Embryonic facial prominence (tissue), 1 donor: ENCODE measurements at regions not wholly inside any gene's neighbourhood (a gene's known extent, or its start where the extent isn't known, plus 50 kb on each side); places are given as distances from the start of the nearest gene placed in this dataset.

ENCODE experiments used
- DNase-seq: peaks from one replicate; pipeline ENCODE4 v3.0.0-alpha.2; 2016; ENCODE audit errors: extremely low spot score

DNA sequence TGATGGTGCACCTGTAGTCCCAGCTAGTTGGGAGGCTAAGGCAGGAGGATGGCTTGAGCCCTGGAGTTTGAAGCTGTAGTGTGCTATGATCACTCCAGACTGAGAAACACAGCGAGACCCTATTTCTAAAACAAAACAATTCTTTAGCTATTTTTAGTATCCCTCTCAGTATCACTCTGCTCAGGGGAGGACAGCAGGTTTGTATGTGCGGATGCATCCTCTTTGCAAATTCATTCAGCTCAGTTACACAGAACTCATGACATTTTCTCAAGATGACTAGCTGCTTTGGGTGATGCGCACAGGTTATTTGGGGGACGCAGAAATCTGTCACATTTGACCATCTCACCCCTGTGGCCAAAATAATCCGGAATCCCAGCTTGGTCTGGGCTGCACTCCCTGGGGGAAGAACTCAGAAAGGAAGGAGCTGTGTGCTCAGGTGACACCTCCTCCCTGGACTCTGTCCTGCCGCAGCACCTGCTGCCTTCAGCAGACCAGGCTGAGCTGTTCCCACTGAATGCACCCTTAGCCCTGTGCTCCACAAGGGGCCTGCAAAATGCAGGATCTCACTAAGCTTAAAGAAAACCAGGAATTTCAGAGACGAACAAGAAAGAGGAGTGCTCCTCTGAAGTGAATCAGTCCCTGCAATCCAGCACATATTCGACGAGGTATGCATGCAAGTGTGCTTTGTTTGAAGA, 89.5 kb upstream of the PGBD5 start:
- no peak for DNase-seq

- DNase-seq = no peak
Measured at GRCh38 chr1:230510496-230510895, 84.4 kb upstream of the PGBD5 start.

GRCh38 chr1:230509281-230509977, 83.3 kb upstream of the PGBD5 start:
- DNase-seq = no peak

DNA sequence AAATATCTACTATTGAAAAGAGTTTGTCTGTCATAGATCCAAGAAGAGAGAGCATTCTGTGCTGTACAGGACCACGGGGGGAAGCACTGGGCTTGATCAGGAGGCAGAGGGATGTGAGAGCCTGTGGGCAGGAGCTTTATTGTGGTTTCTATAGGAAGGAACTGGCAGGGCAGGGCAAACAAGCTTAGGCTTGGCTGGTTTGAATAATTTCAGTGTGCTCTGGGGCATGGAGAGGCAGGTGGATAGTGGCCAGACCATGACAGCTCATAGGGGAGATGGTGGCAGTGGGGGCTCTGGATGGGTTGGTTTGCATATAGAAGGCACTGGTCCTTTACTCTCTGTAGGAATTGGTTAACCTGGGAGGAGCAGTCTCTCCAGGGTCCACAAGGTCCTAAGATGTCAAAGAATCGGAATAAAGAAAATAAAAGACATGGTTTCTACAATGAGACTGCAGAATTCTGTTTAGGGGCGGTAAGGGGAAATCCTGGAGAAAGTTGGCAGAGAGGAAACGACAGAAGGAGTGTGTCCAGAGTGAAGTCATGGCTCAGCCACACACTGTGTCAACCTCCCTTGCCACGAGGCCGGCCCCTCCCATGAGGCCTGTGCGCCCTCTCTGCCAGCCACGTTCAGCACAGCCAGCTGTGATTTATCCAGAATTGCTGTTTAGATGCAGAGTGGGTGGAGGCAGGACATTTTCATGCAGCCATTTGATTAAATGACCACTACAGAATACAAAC, 81.7 kb upstream of the PGBD5 start:
- no peak for DNase-seq

GRCh38 chr1:230507236-230507635, 81.1 kb upstream of the PGBD5 start:
- no peak for DNase-seq

DNA sequence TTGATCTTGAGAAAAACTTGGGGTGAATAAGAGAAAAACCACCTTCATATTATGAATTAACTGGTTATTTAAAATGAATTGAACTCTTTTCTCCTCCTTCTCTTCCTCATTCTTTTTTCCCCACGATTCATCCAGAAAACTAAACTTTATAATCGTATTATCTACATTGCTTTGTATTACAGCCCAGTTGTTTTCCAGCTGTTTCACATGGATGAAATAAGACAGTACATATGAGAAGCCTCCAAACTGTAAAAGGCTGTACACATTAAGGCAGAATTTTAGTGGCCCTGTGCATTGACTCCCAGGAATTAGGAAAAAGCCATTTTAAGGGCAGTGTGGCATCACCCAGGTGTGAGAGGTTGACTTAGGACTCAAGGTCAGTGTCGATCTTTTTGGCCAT, 80.3 kb upstream of the PGBD5 start:
- no peak for DNase-seq

DNA sequence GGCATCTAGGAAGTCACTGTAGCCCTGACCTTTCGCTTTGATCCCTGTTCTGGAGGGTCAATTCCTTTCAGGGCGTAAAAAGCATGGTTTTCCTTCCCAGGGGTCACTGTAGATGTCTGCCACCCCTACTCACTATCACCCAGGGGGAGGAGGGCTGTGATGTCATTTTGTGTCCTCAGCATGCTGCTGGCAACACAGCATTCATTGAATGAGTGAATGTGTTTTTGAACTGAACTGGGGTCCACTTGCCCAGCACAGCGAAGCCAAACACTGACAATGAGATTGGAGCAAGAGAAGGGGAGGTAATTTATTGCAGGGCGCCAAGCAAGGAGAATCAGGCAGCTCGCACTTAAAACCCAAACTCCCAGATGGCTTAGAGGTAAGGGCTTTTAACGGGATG, 78.2 kb upstream of the PGBD5 start:
- no peak for DNase-seq

DNA sequence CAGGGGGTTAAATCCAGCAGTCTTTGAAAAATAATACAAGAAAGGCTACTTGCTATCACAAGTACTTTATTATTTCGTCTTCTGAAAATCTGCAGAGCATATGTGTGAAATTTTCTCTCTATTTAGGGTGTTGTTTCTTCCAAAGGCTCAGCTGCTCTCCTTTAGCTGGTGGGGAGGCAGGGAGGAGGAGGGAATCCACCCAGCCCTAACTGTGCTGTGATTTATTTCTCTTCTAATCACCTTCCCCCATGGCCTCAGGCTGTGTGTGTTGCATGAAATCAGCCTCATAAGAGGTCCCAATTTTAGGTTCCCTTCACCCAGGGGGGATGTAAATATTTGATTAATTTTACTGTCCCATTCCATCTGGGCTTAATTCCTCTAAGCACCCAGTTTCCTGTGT, 77.6 kb upstream of the PGBD5 start:
- no peak for DNase-seq

- DNase-seq = no peak
Measured at GRCh38 chr1:230502996-230503395, 76.9 kb upstream of the PGBD5 start.

- no peak for DNase-seq
Measured at GRCh38 chr1:230502306-230502705, 76.2 kb upstream of the PGBD5 start.

- peak; percentile 15 for DNase-seq
Measured at GRCh38 chr1:230501849-230502248, 75.7 kb upstream of the PGBD5 start.

DNA sequence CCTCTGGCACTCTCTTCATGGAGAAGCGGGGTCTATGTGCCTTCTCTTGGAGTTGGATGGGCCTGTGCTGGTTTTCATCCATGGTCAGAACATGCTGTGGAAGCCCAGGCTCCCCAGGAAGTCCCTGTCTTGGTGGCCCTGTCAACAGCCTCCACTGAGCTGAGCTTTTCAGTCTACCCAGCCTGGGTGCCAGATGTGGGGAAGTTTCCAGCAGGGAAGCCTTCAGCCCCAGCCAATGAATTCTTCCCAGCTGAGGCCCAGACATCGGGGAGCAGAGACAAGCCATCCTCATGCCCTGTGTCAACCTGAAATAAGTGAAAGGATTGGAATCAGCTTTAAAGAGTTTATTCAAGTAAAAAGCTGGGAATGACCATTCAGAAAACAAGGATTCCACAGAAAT, 75.1 kb upstream of the PGBD5 start:
- DNase-seq = no peak

DNA sequence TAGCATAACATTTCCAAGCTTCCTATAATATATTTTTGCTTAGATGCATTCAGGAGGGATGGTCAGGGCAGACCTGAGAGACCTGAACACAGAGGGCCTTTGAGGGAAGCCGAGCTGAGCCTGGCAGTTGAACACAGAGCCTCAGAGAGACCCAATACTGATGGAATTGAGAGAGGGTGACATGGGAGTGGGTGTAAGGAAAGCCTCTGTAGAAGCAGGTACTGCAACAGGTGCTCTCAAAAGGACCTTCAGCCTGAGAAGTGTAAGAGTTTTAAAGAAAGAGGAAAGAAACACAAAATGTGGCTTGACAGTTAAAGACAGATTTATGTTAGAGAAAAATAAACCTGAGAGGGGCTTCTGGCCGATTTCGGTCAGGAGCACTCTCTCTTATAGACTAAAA, 73.9 kb upstream of the PGBD5 start:
- DNase-seq = no peak

GRCh38 chr1:230499496-230499895, 73.4 kb upstream of the PGBD5 start:
- DNase-seq = no peak

GRCh38 chr1:230498704-230499103, 72.6 kb upstream of the PGBD5 start:
- DNase-seq = no peak

- DNase-seq = no peak
Measured at GRCh38 chr1:230496451-230496850, 70.3 kb upstream of the PGBD5 start.

GRCh38 chr1:230495891-230496385, 69.8 kb upstream of the PGBD5 start:
- no peak for DNase-seq

GRCh38 chr1:230495076-230495475, 68.9 kb upstream of the PGBD5 start:
- DNase-seq = no peak

DNA sequence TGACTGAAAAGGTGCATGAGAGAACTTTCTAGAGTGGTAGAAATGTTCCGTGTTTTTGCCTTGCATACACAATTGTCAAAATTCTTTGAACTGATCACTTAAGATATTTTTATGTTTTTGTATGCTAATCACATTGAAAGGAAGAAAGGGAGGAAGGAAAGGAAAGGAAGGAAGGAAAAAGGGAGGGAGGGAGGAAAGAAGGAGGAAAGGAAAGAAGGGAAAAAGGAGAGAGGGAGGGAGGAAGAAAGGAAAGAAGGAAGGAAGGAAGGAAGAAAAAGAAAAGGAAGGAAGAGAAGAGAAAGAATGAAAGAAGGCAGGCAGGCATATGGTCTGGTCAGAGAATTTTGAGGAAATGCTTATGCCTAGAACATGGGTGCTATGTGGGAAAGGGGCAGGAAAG, 68.4 kb upstream of the PGBD5 start:
- no peak for DNase-seq

GRCh38 chr1:230494026-230494425, 67.9 kb upstream of the PGBD5 start:
- no peak for DNase-seq

- no peak for DNase-seq
Measured at GRCh38 chr1:230493264-230493663, 67.1 kb upstream of the PGBD5 start.

DNA sequence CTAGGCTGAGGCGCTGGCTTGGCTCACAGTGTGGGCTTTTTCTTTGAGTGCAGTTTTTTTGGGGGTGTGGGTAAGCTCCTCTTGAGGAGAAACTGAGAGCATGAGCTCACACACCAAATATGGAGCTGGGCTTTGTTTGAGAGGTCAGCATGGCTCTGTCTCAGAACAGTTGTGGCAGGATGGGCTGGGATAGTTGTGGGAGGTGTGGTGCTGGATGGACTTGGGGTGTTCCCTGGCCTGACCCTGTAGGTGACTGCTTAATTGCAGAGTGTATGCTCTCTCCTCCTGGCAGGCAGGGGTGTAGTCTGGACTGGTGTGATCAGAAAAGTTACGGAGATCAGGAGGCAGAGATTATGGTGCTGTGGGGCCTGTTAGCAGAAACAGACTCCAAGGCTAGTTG, 64.3 kb upstream of the PGBD5 start:
- DNase-seq = no peak
